ENCODE measurements at regions not wholly inside any gene's neighbourhood (a gene's known extent, or its start where the extent isn't known, plus 50 kb on each side); places are given as distances from the start of the nearest gene placed in this dataset.

DNA sequence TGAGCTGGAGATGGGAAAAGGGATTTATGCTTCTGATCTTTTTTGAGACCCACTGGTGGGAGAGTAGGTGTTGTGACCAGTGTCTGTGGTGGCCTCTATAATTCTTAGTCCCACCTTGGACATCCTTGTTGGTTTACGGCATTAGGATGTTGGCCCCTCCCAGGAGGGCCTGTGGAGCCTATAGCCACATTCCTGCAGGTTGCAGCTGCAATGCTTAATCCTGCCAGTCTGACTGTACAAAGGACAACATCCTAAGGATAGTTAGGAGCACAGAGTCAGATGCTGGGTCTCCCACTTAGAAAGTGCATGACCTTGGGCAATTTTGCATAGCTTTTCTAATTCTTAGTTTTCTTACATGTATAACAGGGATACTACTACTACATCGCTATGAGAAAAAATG, 150.9 kb upstream of the SLC38A2 start:
- TF ChIP-seq ZNF384 (IDR thresholded peaks at IDR 0.05) = no peak
- no peak for TF ChIP-seq CTBP1 (IDR thresholded peaks at IDR 0.05; ENCODE audit: borderline replicate concordance)
- no peak for TF ChIP-seq ARNT (IDR thresholded peaks at IDR 0.05)
- TF ChIP-seq SUZ12 (IDR thresholded peaks at IDR 0.05) = no peak
- TF ChIP-seq NFRKB (IDR thresholded peaks at IDR 0.05) = no peak
- TF ChIP-seq BHLHE40 (IDR thresholded peaks at IDR 0.05; ENCODE audit: borderline replicate concordance) = no peak
- no peak for TF ChIP-seq FOXA1 (IDR thresholded peaks at IDR 0.05)

Measured in HEK293T (cell line).